ENCODE measurements at regions not wholly inside any gene's neighbourhood (a gene's known extent, or its start where the extent isn't known, plus 50 kb on each side); places are given as distances from the start of the nearest gene placed in this dataset.

DNA sequence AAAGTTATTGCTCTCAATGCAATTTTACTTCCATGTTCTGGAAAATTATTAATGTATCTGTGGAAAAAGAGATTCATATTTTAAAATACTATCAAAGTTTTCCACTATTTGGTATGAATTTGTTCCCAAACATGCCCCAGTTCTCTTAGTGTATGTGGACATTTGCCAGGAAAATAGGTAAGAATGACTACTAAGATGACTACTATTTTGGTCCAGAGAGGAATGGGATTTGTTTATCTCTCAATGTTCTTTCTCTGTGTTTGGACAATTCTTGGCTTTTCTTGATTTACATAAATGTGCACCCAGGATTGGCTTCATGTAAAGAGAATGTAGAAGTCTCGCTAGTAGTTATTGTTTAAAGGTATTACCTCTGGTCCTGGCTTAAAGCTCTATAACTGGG is 60.3 kb upstream of the POT1 start:
- TF ChIP-seq, protein P1, sequence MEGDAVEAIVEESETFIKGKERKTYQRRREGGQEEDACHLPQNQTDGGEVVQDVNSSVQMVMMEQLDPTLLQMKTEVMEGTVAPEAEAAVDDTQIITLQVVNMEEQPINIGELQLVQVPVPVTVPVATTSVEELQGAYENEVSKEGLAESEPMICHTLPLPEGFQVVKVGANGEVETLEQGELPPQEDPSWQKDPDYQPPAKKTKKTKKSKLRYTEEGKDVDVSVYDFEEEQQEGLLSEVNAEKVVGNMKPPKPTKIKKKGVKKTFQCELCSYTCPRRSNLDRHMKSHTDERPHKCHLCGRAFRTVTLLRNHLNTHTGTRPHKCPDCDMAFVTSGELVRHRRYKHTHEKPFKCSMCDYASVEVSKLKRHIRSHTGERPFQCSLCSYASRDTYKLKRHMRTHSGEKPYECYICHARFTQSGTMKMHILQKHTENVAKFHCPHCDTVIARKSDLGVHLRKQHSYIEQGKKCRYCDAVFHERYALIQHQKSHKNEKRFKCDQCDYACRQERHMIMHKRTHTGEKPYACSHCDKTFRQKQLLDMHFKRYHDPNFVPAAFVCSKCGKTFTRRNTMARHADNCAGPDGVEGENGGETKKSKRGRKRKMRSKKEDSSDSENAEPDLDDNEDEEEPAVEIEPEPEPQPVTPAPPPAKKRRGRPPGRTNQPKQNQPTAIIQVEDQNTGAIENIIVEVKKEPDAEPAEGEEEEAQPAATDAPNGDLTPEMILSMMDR (IDR thresholded peaks at IDR 0.05), result no peak
- no peak for TF ChIP-seq EZH2phosphoT487 (IDR thresholded peaks at IDR 0.05)
